ENCODE measurements at regions not wholly inside any gene's neighbourhood (a gene's known extent, or its start where the extent isn't known, plus 50 kb on each side); places are given as distances from the start of the nearest gene placed in this dataset.

- no peak for TF ChIP-seq CTCF (IDR thresholded peaks at IDR 0.05; ENCODE audit: low read length)
- no peak for TF ChIP-seq EZH2 (optimal IDR thresholded peaks at IDR 0.05; ENCODE audit: low read depth, low read length)
- TF ChIP-seq EZH2phosphoT487 (IDR thresholded peaks at IDR 0.05; ENCODE audit: low read length), result no peak
Observed at GRCh38 chr13:59000770-59001169, 1163.0 kb downstream of the DIAPH3 start.
